PFSK-1 (cell line): ENCODE measurements at regions not wholly inside any gene's neighbourhood (a gene's known extent, or its start where the extent isn't known, plus 50 kb on each side); places are given as distances from the start of the nearest gene placed in this dataset.

Experiments used
- FOXP2 ChIP-seq: optimal IDR thresholded peaks from 2 replicates; pipeline ENCODE3; 2011; ENCODE audit warnings: borderline replicate concordance, control low read depth, inconsistent platforms; ENCODE audit not compliant: insufficient read depth; ENCODE audit errors: extremely low read length, extremely low read depth
- POLR2AphosphoS5 ChIP-seq: IDR thresholded peaks from 2 replicates; pipeline ENCODE4 v1.6.1; 2012; ENCODE audit warnings: low read depth, mild to moderate bottlenecking, control low read depth, low read length, moderate library complexity
- REST ChIP-seq, 2 experiments: IDR thresholded peaks; 2 replicates each; pipeline versions ENCODE4 v1.6.1 to v1.8.0; 2011 to 2012; ENCODE audit warnings: low read depth in 2 of 2, low read length in 2 of 2, control low read depth in 1 of 2, inconsistent platforms in 1 of 2, mild to moderate bottlenecking in 1 of 2, moderate library complexity in 1 of 2; ENCODE audit not compliant: insufficient read depth in 1 of 2
- SIN3A ChIP-seq: IDR thresholded peaks from 2 replicates; pipeline ENCODE4 v1.6.1; 2012; ENCODE audit warnings: mild to moderate bottlenecking, low read length, moderate library complexity, borderline replicate concordance; ENCODE audit not compliant: insufficient read depth
- TAF1 ChIP-seq: IDR thresholded peaks from 2 replicates; pipeline ENCODE4 v1.6.1; 2012; ENCODE audit warnings: low read length, control low read depth, borderline replicate concordance; ENCODE audit not compliant: insufficient read depth

- TF ChIP-seq FOXP2 (no peak), POLR2AphosphoS5 (no peak), TAF1 (no peak), SIN3A (no peak), REST (IDR thresholded peaks at IDR 0.05; ENCODE audit: insufficient read depth in 1 of 2, low read depth in 2 of 2, low read length in 2 of 2) (no peak)
Observed at GRCh38 chr10:65090991-65091390, 1569.8 kb downstream of the REEP3 start.

GRCh38 chr10:65100146-65100545, 1578.9 kb downstream of the REEP3 start:
- no peak for TF ChIP-seq SIN3A
- no peak for TF ChIP-seq POLR2AphosphoS5
- TF ChIP-seq FOXP2, result no peak
- TF ChIP-seq REST (IDR thresholded peaks at IDR 0.05; ENCODE audit: insufficient read depth in 1 of 2, low read depth in 2 of 2, low read length in 2 of 2), result no peak
- no peak for TF ChIP-seq TAF1

- TF ChIP-seq TAF1 (no peak), POLR2AphosphoS5 (no peak), REST (IDR thresholded peaks at IDR 0.05; ENCODE audit: insufficient read depth in 1 of 2, low read depth in 2 of 2, low read length in 2 of 2) (no peak), SIN3A (no peak), FOXP2 (no peak)
Observed at GRCh38 chr10:65110009-65110408, 1588.8 kb downstream of the REEP3 start.

GRCh38 chr10:65112573-65112972, 1591.4 kb downstream of the REEP3 start:
- TF ChIP-seq POLR2AphosphoS5, result no peak
- no peak for TF ChIP-seq TAF1
- no peak for TF ChIP-seq REST (IDR thresholded peaks at IDR 0.05; ENCODE audit: insufficient read depth in 1 of 2, low read depth in 2 of 2, low read length in 2 of 2)
- TF ChIP-seq FOXP2, result no peak

- TF ChIP-seq POLR2AphosphoS5 (no peak), FOXP2 (no peak), REST (IDR thresholded peaks at IDR 0.05; ENCODE audit: insufficient read depth in 1 of 2, low read depth in 2 of 2, low read length in 2 of 2) (no peak), SIN3A (no peak), TAF1 (no peak)
Observed at GRCh38 chr10:65123120-65123519, 1601.9 kb downstream of the REEP3 start.
